Glomerular endothelial cell (primary cell): ENCODE measurements at regions not wholly inside any gene's neighbourhood (a gene's known extent, or its start where the extent isn't known, plus 50 kb on each side); places are given as distances from the start of the nearest gene placed in this dataset.

Experiments
- DNase-seq: peaks from one replicate; pipeline ENCODE4 v3.0.0-alpha.2; 2011; ENCODE audit warnings: low read depth, low spot score; ENCODE audit errors: extremely low read depth

DNA sequence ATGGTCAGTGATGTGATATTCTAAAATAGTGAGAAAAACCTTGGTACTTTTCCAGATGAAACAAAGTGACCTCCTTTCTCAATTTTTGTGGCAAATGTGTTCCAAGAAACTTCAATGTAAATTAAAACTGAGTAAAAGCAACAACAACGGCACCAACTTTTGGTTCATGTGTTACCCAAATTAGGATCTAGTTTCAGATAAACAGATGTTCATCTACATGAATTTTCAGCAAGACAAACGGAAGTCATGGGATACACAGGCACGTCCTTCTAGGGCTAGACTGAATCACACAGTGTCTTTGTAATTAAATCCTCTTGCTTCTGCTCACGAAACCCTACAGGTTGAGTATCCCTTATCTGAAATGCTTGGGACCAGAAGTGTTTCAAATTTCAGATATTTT, 915.2 kb downstream of the TFAP2A start:
- no peak for DNase-seq

DNA sequence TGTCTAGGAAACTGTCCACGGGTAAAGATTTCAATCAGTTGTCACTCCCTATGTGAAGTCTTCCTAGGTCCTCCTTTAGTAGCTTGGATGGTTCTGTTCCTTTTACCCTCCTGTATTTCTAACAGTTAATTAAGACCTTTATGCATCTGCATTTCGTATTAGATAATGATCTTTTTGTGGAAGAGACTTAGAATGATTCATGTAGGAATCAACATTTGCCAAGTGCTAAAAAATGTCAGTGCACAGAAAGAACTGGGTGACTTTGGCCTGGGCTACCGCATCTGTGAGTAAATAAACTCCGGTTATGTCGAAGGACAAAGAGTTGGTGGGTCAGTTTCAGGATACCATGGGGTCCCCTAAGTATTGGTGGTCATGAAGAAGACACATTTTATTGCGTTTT, 918.0 kb downstream of the TFAP2A start:
- no peak for DNase-seq

DNA sequence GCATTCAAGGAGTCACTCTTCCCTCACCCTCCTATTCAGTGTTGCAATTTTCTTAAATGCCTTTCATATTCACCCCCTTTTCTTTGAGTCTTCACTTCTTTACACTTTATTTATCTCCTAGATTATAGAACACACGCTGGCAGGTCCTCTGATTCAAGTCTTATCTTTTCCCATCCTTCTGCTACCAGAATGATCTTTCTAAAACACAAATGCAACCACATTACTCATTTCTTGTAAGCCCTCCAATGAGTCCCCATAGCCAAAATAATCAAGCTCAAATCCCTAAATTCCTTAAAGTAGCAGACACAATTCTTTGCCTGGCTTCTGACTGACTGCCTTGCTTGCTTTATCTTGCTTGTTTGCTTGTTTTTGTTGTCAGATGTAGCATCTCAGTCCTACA, 920.0 kb downstream of the TFAP2A start:
- DNase-seq = no peak

DNA sequence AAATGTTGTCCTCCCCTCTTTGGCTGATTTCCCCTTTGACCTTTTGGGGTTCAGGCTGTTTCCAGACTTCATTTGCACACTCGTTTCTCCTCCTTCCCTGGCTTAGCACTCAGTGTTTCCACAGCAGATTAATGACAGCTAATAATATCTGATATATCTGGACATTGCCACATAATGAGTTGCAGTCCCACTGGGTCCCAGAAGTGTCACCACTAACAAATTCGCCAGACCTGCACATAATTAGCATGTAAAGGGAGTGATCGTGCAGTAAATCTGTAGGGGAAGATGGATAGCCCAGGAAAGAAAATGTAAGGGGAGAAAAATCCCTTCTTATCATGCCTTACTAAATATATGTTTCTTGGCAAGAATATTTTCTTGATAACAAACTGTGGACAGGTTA, 922.1 kb downstream of the TFAP2A start:
- no peak for DNase-seq

DNA sequence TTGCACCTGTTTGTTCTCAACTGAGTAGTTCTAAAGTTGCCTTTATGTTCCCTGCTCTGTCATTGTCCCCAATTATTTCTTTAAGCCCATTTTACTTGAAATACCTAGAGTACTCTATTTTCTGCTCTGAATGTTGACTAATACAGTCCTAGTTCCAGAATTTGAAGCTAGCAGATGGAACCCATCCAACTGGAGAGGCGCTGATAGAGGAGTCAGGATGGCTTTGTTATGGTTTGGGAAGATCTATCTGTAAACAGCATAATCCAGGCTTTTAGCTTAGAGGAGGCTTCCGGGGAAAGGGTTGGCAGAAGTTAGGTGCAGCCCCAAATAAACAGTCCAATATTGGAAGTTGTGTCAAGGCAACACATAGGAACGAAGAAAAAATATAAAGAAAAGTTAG, 927.7 kb downstream of the TFAP2A start:
- DNase-seq = no peak

DNA sequence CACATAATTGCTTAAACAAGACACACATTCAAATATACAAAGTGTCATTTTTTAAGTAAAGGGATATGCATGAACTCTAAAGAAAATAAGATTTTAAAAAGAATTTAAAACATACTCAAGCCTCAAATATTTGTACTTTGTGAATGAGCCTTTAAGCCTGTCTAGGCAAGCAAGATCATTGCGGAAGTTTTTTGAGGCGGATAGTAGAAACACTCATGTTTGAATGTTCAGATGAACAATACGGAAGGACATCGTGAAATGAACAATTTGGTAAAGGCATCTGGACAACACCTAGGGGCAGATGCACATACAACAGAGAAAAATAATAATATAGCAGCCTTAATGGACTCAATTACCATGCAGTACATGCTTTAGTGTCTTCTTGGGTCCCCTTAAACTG, 928.9 kb downstream of the TFAP2A start:
- no peak for DNase-seq

DNA sequence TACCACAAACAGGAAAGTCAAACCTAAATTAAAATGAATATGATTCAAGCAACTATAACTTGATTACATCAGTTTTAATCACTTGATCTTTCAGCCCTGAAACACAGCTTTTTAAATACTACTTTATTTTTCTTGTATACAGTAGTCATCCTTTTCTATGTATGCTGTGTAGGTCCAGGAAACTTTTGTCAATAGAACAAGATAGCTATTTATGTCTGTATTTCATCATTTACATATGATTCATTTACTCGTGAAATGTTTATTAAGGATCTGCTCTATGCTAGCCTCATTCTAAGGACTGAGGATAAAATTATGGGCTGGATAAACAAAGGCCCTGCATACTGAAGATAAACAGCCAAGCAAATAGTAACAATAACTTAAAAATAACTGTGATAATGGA, 930.2 kb downstream of the TFAP2A start:
- DNase-seq = no peak

DNA sequence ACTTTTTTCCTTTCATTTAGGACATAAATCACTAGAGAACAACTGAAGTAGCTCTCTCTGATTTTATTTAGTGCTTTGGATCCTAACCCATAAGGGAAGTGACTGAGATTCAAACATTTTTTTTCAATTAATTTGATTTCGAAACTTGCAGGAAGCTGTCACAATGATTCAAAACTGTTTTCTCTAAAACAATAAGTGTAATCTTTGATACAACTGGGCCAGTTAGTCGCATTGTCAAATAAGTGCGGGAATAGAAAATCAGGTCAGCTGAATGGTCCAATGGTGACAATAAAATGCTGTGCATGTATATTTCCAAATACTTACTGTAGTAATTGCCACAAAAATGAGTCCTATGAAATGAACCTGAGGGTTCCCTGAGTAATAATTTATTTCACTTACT, 930.8 kb downstream of the TFAP2A start:
- no peak for DNase-seq

DNA sequence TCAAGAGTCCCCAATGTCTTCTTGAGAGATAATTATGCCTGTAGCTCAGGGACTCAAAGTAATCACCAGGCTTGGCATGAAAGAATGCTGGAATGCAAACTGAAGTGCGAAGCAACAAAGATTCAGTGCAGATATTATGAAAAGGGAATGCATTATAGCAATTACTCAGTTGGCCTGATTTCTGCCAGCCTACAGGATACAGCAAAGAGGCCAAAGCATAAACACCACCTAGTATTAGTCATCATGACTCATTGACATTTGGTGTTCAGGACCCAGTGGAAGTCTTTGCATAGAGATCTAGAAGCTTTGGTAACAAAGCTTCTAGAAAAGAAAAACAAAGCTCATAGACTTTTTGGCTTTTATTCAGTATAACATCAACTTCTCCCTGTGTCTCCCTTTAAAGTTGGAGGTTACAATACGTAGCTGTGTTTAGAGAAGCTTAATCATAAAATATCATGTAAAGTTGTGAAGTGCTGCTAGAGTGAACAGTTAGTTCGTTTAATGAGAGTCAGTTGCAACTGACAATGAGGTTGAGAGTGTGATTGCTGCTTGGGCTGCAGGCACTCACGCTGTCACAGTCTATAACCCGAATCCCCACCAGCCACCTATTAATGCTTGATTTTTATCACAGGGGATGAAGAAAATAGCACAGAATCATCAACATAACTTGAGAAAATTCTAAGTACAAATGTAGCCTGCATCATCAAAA, 932.7 kb downstream of the TFAP2A start:
- peak; percentile 54 for DNase-seq

DNA sequence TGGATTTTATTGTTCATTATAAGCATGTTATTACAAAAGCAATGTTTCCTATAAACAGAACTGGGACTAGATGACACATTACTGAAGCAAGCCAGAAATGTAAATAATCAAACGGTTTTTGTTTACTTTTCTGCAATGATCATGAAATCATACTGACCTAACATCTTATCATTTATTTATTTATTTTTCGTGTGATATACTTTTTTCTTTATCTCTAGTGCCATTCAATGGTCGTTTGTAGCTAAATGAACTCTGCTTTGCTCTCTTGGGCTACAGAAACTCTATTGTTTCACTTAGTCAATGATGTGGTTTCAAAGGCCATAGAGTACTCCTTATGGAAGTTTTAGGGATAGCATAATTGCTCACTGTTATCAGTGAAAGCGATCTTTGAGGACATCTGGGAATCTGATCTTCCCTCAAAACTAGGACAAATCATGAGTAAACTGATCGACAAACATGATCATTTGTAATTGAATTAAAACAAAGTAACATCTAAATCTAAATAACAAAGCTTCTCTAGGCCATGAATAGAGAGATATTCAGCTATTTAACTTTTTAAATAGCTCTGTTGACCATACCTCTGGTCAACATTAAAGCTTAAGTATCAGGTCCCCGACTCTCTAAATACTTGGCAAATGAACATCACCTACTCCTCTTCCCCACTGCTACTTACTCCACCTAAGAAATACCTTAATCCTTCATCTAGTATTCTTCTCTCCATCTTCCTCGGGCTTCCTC, 933.4 kb downstream of the TFAP2A start:
- DNase-seq = no peak

DNA sequence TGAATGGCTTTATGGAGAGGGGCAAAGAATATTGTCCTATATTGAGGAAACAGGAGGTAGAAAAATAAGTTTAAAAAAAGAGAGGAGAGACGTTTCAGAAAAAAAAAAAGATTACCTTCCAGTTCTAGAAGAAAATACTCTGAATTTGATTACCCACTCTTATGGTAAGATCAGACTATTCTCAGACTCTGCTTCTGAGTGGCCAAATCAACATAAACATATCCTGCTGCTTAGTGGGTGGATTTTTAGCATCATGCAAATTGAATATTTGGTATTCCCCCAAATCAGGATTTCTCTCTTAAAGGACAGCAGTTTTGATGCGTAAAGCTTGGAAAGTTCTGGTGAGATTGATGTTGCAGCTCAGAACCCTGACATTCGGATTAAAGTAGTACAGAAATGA, 946.6 kb downstream of the TFAP2A start:
- DNase-seq = no peak

DNA sequence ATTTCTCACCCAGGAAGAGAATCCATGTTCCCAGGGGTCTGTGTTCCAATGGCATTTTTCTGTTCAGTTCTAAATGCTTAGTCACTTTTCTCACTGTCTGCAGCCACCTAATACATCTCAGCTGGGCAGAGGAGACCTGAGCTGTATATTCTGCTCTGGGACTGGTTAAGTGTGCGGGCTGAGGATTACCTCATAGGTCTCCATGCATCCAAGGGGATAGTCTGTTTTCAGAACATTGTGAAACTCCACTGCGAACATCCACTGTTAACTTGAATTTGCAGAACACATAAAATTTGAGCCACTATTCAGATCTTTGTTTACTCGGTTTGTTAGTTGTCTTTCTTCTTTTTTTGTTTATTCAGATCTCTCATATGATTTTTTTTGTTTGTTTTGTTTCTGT, 947.1 kb downstream of the TFAP2A start:
- no peak for DNase-seq

DNA sequence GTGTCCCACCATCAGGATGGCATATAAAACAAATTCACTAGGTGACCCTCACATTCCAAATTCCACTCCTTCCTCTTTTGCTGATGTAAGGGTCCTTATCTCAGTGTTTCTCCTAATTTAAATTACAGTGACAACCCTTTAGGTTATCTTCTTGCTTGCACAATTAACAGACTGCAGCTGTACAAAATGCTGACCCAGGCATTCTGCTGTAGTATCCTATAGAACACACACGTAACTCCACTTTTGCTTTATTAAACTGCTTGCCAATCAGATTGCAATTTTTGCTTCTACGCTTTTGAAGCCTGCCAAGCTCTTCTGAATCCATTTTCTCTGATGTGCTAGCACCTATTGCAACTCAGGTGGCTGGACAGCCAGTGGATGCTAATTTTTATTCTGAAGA, 950.3 kb downstream of the TFAP2A start:
- DNase-seq = no peak

DNA sequence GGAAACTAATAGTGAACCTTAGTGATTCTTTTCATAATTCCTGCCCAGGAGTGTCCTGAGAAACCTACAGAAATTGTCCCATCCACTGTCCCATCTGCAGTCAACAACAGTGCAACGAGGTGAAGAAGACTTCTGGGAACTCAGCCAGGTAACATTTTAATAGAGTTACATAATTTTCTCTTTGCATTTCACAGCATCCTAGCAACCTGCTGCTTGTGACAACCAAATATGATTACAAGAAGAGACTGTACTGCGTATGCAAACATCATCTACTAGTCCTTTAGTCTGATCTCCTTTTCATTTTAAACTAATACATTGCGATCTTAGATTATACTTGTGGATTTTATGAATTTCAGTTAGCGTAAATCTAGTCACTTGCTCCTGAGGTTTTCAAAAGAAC, 951.6 kb downstream of the TFAP2A start:
- DNase-seq = no peak

DNA sequence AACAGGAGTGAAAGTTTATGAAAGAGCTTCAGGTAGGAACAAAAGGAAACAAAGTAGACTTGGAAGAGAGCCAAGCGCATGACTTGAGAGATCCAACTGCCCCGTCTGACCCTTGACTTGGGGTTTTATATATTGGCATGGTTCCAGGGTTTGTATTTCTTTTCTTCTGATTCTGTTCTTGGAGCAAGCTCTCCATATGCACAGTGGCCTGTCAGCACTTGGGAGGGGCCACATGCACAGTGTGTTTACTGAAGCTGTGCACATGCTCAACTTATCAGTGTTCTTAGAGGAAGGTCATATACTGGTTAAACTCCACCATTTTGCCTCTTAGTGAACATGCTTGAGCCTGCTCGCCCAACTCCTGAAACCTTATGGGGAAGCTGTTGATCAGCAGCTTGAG, 953.7 kb downstream of the TFAP2A start:
- no peak for DNase-seq

DNA sequence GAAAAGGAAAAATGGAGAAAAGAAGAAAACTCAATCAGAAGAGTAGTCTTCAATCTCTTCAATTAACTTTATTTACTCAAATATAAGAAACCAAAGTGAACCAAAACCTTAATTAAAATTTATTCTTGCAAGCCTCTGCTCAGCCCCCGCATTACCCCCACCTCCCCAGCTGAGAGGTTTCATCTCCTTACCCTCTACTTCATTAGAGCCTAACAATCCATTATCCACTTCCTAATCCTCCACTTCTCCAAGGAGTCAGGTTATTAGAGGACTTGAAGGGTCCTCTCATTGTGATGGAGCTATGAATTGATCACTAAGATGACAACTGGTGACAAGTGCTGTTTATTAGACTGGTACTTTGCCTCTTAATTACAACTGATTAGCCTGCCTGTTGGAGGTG, 956.5 kb downstream of the TFAP2A start:
- no peak for DNase-seq

DNA sequence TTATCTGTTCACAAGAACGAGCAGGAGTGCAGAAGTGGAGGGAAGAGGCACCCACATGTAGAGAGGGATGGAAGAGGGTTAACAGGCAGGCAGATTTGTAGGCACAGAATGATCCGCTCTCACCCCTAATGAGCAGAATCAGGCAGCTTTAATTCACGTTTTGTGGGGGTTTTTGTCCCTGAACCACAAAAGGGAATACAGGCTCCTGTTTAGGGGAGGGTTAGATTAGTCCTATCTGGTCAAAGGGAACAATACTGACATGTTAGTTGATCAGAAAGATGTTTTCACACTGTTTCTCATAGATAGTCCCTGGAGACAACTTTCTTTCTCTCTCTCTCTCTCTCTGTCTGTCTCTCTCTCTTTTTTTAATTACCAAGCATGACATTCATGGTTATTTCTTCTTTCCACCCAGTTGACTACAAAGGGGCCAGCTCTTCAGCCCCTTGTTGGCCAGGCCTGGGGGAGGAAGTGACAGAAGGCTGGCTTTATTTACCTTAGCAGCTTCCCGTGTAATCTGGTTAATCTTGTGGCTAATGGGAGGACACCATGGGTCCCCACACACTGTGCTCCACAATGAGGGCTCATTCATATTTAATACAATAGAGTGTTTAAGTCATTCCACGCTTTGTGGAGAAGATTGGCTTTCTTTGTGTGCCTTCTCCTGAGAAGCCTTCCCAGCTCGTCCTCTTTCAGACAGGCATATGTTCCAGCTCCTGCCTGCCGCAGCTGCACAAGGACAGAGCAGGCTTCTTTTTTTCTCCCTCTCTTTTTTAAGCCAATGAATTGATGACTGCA, 958.8 kb downstream of the TFAP2A start:
- no peak for DNase-seq

DNA sequence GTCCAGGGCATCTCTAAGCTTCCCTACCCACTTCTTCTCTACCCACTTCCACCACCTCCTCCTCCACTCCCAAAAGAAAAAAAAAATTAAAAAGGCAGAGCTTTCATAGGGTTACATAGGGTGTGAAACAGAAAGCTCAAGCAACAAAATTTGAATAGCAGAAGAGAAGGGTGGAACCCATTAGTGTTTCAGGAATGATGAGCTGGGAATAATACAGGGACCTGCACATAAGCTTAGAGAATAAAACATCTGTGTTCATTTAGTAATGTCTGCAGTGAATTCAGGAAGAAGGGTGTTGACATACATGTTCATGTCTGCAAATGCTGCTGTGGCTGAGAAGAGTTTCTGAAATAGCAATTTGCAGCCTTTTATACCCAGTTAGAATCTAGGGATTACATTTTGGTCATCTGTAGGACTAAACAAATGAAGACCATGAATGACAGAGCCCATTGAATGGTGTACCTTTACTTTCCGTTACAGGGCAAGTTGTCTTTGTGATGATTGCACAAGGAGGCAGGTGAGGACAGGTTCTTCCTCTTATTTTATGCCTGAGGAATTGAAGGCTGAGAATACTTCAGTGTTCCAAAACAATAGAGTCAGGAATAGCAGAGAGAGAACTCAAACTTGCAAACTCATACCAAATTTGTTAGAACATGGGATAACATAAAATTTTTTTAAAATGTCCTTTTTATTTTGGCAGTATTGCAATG, 975.1 kb downstream of the TFAP2A start:
- no peak for DNase-seq

DNA sequence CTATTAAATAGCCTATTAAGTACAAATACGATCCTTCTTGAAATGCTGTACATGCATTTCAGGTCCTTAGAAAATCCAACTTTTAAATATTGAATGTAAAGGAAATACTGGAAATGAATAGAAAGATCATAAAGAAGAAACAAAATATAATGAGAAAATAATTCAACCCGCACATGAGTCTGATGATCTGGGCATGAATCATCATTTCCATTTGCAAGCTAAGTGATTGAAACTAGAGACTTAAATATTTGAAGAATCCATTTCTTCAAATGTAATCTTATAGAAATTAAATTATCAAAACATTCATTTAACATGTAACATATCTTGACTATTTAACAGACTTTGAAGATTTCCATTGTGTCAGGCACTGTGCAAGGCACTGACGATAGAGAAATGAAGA, 977.0 kb downstream of the TFAP2A start:
- no peak for DNase-seq

DNA sequence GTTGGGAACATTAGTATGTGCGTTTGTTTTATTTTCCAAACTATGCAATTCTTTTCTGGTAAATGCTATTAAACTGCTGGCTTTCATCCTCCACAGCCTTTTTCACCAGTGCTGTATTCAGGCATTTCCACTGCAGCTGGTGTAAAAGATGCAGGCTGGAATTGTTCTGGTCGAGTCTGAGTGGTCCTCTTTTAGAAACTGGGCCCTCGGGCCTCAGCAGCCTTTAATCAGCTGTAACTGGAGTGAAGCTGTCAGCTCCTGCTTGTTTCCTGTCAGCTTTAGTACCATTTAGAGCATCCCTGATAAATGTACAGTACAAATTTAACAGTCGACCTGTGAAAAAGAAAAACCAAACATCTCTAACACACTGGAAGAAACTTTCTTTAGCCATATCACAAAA, 979.6 kb downstream of the TFAP2A start:
- no peak for DNase-seq

DNA sequence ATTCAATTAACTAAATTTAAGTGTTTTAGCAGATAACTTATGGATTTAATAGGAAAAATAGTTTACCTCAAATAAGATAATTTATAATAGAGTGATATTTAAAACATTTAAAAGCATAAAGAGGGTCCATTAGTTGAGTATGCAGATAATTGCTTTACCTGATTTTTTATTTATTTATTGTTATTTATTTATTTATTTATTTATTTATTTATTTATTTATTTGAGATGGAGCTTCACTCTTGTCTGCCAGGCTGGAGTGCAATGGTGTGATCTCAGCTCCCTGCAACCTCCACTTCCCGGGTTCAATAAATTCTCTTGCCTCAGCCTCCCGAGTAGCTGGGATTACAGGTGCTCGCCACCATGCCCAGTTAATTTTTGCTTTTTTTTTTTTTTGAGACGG, 982.9 kb downstream of the TFAP2A start:
- DNase-seq = no peak
